ENCODE measurements at regions not wholly inside any gene's neighbourhood (a gene's known extent, or its start where the extent isn't known, plus 50 kb on each side); places are given as distances from the start of the nearest gene placed in this dataset.

- no peak overlapping the region for H3K4me3 ChIP-seq (ENCODE audit: low read depth, low read length)
- TF ChIP-seq CTCF (IDR thresholded peaks at IDR 0.05; ENCODE audit: low read depth, low read length) = no peak
Measured at GRCh38 chrX:118219866-118220265, 103.3 kb upstream of the KLHL13 start.

- no peak overlapping the region for H3K4me3 ChIP-seq (ENCODE audit: low read depth, low read length)
- TF ChIP-seq CTCF (IDR thresholded peaks at IDR 0.05; ENCODE audit: low read depth, low read length) = no peak
Measured at GRCh38 chrX:118220509-118220908, 103.9 kb upstream of the KLHL13 start.

- H3K4me3 ChIP-seq (ENCODE audit: low read depth, low read length) = no peak overlapping the region
- TF ChIP-seq CTCF (IDR thresholded peaks at IDR 0.05; ENCODE audit: low read depth, low read length) = no peak
Measured at GRCh38 chrX:118221270-118221669, 104.7 kb upstream of the KLHL13 start.

- no peak overlapping the region for H3K4me3 ChIP-seq (ENCODE audit: low read depth, low read length)
- TF ChIP-seq CTCF (IDR thresholded peaks at IDR 0.05; ENCODE audit: low read depth, low read length) = no peak
Measured at GRCh38 chrX:118221733-118222132, 105.1 kb upstream of the KLHL13 start.

GRCh38 chrX:118222421-118222820 lies 105.8 kb upstream of the KLHL13 start:
- no peak overlapping the region for H3K4me3 ChIP-seq (ENCODE audit: low read depth, low read length)
- no peak for TF ChIP-seq CTCF (IDR thresholded peaks at IDR 0.05; ENCODE audit: low read depth, low read length)

- no peak overlapping the region for H3K4me3 ChIP-seq (ENCODE audit: low read depth, low read length)
- peak; percentile 7; the same call in 1 of the 2 replicates for TF ChIP-seq CTCF (IDR thresholded peaks at IDR 0.05; ENCODE audit: low read depth, low read length)
Measured at GRCh38 chrX:118225711-118226428, 109.3 kb upstream of the KLHL13 start.

- H3K4me3 ChIP-seq (ENCODE audit: low read depth, low read length) = no peak overlapping the region
- no peak for TF ChIP-seq CTCF (IDR thresholded peaks at IDR 0.05; ENCODE audit: low read depth, low read length)
Measured at GRCh38 chrX:118228041-118228440, 111.4 kb upstream of the KLHL13 start.
